NCI-H460 (cell line): ENCODE measurements at regions not wholly inside any gene's neighbourhood (a gene's known extent, or its start where the extent isn't known, plus 50 kb on each side); places are given as distances from the start of the nearest gene placed in this dataset.
"Not testable (repeated sequence)": the region's sequence is repeated elsewhere in the genome, so short reads cannot be mapped to it uniquely, and the experiment has no call there.

Experiments used
- DNase-seq: peaks from one replicate; pipeline ENCODE4 v3.0.0-alpha.2; 2016; ENCODE audit warnings: low read depth; ENCODE audit errors: extremely low read depth

DNA sequence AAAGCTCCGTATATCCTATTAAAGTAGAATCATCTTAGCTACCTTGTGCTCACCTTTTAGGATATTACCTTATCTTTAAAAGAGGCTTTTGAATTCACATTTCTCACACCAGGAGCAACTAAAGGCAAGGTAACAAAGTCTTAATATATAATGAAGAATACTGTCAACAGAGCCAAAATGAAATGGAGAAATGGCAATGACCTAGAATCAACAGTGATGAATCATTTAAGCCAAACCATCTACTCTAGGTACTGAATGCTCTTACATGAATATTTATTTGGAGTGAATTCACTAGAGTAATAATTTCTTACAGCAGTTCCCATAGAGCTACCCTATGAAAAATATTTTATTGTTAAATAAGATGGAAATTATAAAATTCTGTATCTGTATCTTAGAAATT is 421.0 kb downstream of the RND3 start:
- no peak for DNase-seq

DNA sequence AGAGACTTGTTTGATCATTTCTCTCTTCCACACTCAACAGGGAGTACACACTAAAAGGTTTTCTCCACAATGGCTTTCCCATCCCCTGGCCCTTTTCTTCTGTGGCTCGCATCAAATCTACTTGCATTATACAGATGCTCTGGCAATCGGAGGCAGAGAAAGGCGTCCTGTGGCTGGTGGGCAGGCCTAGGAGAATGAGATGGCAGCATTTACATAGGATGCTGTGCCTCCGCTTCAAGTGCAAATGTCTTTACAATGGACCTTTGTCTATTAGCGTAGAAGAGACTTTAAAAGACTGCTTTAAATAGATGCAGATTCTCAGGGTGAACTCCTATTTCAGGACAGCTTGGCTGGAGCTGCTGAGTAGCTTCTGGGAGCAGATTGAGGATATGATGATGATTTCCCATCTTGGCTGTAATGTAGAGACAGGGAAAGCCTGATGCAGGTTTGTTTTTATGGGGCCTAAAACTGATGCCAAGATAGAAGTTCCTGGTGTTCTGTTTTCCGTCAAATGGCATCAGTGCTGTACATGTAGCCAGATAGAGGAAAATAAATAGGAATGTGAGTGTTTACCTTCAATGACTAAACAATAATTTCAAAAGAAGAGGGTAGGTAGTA is 423.4 kb downstream of the RND3 start:
- no peak for DNase-seq

DNA sequence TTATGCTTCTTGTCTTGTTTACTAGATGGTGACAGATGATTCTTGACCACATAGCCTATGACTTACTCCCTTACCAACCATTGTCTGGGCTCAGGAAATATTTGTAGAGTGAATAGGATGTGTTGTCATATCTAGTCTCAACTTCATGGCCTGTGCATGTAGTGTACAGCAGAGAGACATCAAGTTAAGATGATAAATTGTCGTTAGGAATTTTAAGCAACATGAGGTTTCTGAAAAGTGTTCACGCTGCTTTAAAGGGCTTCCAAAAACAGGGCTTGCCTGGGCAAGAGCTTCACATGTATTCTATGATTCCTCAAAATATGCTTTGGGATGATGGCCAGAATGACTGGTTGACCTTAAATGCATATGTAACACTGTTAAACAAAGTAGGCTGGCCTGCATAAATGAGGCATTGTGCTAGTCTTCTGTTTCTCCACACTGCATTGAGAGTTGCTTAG is 424.0 kb downstream of the RND3 start:
- no peak for DNase-seq

DNA sequence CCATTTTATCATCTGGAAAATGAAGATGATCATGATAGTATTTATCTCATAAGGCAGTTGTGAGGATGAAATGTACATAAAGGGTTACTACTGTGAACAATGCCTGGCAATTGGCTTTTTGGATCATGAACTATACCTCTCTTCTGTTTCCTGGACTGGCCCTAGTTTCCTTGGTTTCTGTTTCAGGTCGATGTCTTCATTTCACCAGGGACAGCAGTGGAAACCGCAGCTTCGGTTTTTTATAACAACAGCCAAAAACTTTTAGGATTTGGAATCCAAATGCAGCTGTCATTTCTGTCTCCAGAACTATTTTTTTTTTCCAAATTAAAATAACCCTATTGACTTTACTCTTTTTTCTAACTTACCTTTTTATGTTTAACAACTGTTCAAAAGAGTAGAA is 425.1 kb downstream of the RND3 start:
- no peak for DNase-seq

DNA sequence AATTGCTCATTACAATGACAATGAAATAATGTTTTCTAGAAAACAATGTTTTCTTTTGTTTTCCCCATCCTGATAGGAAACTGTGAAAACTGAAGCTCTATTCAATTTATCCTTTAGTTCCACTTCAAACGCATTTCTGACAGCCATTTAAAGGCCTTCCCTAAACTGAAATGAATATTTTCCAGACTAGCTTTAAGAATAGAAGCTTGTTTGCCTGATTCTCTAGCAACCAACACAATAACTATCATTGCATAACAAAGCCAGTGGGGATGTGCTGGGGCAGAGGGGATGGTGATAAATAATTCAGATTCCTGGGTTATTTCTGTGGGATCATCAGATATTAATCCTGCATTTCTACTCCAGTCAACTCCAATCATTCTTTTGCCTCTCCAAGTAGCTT is 427.1 kb downstream of the RND3 start:
- DNase-seq: no peak

DNA sequence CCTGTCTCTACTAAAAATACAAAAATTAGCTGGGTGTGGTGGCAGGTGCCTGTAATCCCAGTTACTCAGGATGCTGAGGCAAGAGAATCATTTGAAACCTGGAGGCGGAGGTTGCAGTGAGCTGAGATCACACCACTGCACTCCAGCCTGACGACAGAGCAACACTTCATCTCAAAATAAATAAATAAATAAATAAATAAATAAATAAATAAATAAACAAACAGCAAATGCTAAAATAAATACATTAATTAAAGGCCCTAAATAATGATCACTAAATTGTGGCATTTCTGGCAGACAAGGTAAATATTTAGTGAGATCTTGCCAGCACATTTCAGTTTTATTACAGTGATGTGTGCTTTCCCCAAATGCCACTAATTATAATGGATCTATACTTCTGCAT is 427.8 kb downstream of the RND3 start:
- DNase-seq: not testable (repeated sequence)

DNA sequence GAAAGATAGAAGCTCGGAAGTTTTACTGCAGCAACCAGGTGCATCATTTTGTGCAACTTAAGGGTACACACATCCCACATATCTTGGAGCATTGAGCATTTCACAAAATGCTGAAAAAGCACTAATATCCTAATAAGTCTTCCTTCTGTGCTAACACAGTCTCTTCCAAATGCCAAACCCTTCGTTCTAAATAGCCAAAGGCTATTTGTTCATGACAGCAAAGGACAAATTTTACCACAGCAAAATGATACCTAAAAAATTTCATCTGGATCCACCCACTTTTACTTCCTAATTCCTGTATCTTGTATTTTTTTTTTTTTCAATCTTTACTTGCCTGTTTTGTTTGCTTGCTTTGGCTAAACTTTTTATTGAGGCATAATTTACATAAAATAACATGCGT is 435.0 kb downstream of the RND3 start:
- DNase-seq: no peak

DNA sequence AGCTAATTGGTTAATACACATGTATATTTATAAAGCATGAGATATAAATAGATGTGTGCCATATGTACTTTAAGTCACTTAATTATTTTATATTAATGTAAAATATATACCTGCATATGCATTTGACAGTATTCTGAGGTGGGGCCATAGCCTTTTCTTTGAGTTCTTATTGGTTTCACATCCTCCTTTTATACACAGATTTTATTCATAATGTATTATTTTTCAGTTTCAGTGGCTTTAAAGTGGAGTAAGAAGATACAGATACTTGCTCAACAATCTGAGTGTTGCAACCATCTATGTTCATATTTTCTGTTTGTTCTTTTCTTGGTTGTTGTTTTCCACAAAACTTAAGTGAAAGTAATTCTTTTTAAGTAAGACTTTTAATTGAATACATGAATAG is 436.5 kb downstream of the RND3 start:
- DNase-seq: no peak

DNA sequence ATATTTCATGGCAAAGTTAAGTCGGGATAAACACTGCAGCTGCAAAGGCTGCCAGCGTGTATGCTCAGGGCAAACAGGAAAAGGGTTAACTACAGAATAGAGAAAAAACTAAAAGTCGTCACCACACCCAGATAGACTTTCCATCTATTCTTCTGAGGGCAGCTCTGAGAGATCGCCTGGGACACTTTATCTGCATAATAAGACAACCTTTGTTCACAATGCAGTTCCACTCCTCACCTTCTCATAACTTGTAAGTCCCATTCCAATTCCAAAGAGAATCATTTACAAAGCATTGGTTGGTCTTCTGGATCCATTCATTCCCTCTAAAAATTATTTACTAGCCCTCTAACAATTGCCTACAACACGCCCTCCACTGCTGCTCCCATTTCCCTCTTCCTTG is 437.4 kb downstream of the RND3 start:
- DNase-seq: no peak

DNA sequence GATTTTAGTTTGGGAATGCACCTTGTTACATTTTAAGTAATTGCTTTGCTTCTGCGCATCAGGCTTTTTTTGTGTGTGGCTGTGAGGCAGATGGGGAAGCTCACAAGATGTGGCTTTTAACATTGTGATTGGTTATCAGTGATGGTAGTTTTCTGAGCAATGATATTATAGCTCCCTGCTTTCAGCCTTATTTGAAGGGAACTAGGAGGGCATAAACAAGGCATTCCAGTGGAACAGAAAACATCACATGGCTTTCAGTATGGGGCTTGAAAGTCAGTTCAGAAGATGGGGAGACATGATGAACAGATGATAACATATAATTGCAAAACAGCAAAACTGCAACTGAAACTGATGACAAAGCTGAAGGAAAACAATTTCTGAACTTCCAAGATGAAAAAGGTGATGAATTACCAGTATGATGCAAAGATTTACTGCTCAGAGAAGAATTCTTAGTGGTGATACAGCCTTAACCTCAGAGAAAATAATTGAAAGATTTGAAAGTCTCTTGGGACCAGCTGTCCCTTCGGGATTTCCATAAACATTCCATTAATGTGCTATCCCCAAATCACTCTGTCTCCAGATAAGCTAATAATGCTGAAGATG is 439.7 kb downstream of the RND3 start:
- no peak for DNase-seq

DNA sequence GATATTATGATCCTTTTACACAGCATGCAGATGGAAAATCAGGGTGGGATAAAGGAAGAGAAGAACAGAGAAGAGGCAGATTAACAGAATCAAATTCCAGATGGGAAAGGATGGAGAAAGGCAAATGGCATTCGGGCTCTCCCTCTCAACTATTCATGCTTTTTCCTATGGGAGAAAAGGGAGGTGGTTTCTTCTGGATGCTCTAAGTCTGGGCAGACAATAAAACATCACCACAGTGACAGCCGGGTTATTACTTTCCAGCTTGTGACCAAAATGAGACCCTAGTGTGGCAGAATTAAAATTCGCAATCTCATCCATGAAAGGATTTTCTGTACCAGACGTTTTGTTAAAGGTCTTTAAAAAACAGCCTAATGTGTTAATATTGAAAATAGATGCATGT is 440.7 kb downstream of the RND3 start:
- DNase-seq: no peak

DNA sequence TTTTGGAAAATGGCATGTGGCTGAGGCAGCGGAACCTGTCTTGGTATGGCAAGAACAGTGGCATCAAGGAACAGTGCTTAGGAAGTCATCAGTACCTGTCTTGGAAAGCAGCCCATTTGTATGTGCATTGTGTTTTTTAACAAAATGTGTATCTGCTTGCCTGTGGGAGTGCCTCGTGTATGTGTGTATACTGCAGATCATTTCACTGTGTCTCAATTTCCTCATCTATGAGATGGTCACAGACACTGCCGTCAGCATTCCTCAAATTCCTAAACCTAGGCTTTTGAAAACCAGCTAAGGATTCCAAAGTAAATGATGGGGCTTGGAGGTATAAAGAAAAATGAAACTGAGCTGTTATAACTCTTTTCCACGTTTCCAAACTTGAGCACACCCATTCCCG is 441.3 kb downstream of the RND3 start:
- DNase-seq: no peak

DNA sequence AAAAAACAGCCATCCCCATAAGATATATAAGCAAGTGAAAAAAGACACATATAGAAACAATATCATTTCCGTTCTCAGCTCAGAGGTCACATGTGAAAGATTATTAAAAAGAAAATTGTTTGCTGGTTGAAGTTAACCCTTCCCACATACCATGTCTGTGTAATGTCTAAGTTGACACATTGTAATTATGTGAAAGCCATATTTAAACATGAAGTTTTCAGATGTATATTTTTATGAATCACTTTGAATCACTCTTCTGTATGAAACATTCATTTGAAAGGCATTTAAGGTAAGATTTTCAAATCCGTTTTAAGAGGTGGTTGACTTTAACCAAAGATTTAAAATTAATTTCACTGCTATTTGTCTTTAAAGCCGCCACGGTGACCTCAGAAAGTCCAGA is 441.9 kb downstream of the RND3 start:
- DNase-seq: no peak

DNA sequence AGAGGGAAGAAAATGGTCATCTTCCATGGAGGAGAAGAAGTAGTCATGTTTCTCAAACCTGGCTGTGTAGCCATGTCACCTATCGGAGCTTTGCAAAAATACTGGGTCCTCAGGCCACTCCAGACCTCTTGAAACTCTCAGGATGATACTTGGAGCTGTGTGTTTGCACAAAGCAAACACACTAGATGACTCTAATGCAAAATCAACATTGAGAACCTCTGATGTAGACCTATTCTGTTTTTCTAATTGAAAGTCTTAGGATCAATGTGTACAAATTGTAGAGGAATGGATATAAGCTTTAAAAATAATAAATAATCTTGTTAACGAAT is 444.3 kb downstream of the RND3 start:
- no peak for DNase-seq

DNA sequence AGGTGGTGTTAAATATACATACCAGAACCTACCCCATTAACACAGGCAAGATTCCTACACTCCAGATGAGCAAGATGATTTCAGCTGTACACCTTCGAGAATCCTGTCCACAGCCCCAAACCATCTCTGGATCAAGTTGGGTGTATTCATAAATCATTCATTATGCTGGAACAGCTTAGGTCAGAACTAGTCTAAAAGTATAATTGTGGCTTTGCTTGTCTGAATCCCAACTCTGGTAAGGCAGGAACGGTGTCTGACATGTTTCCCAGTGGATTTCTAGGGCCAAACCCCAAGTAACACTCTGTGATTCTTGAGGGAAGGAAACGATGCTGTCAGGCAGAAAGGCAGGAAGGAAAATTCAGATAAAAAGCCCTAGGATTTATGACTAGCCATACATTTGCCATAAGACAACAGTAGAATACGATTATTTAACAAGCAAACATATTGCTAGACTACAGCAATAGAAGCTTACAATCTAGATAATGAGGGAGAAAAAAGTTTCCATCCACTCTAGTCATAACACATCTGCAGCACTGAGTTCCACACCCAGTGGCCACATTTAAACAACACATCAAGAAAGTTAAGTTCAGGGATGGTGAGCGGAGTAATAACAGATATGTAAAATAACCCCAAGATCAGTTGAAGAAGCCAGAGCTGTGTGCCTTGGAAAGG is 444.8 kb downstream of the RND3 start:
- no peak for DNase-seq

DNA sequence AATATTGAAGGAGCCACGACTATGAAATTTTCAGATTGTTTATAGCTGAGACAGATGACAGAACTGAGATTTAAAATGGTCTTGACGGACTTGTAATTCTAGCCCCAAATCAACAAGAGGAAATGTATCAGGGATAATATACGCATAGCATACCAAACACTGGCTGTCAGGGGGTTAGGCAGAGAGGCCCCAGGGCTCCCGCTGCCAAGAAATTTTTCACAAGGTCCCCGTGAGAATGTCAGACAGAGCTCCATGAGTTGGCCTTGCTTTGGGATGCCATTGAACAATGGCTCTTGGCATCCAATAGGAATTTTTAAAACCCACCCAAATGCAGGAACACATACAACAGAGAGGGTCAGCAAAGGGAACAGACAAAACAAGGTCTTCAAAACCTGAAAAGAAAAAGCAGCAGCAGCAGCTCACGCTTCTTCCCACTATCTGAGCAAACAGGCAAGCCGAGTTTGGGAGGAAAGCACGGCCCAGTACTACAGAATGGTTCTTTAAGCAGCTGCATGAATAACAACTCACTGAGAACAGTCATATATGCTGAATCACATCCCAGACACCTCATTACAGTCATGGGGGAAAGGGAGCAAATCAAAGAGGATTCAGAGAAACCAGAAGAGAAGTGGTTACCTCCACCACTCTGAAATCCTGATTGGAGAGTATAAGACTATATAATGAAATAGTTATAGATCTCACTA is 445.6 kb downstream of the RND3 start:
- no peak for DNase-seq

DNA sequence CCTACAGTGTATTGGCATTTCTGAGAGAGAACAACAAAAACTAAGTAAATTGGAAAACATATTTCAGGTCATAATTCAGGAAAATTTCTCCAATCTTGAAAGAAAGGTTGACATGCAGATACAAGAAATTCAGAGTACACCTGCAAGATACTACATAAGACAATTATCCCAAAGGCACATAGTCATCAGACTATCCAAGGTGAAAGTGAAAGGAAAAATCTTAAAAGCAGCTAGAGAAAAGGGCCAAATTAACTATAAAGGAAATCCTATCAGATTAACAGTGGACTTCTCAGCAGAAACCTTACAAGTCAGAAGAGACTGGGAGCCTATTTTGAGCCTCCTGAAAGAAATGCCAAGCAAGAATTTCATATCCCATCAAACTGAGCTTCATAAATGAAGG is 449.0 kb upstream of the MMADHC start:
- no peak for DNase-seq

DNA sequence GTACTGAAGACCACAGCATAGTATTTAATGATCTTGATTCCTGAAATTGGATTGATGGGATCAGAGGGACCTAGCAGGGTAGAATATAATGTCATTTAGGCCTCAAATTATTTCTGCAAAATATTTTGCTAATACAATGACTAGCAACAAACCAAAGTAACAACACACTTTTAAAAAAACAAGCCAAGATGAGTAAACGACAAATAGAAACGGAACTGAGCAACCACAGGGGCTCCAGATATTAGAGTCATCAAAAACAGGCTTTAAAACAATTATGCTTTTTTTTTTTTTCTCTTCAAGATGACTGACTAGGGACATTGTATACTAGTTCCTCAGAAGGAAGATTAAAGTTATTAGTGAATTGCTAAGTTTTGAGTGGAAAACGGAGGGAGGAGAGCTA is 447.1 kb upstream of the MMADHC start:
- DNase-seq: no peak

DNA sequence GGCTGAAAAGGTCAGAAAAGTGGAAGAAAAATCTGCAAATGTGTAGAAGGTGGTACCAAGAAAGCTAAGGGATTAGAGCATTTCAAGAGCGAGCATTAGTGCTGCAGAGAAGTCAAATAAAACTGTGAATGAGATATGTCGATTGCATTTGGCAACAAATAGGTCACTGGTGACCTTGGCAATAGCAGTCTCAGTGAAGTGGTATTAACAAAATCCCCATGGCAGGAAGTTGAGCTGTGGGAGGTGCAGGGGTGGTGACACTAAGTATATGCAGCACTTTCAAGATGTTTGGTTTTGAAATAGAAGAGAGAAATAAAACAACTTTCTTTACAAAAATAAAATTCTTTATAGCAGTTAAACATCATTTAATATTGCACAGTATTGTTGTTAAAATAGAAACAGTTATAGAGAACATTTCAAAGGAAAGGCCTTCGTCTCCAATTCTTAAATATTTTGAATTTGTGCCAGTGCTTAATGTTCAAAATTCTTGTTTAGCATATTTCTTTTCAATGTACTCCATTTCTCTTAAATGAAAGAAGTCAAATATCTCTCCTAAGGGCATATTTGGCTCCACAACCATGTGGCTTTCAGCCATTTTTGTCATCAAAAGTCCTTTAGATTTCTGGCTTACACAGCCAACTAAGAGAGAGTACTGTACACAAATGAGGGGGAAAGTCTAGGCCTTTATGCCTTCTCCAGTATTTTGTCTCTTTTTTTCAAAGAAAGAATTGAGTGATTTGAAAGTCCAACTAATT is 443.0 kb upstream of the MMADHC start:
- no peak for DNase-seq

DNA sequence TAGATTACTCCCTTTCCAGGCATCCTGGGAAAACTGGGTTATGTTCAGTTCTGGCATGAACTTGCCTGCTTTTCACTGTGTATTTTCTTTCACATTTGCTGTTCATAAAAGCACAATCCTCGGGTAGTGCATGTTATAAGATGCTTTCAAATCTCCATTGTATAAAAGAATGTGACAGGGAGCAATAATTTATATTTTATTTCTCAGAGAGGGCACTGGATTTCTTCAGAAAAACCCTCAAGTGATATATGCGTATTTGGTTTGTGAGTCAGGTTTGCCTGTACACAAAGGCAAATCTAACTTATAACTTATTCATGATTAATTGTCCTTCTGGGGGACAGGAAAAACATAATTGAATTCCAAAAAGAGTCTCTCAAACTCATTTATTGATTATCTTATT is 440.7 kb upstream of the MMADHC start:
- DNase-seq: no peak

DNA sequence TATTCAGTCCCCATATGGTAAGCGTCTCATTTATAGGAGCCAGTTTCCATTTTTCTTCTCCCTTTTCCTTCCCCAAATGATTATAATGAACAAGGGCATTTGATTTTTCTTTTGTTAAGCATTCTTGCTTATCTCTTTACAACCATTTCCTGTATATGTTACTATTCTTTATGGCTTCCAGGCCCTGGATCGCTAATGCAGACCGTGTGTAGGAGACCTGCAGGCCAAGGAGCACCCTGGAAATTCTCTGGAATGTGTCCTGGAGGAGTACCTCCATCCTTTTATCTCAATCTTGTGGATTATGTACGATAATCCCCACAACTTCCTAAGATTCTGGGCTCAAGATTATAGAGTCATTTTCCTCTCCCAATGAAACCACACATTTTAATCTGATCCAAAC is 439.6 kb upstream of the MMADHC start:
- DNase-seq: no peak
